RWPE2 (cell line): ENCODE measurements at regions not wholly inside any gene's neighbourhood (a gene's known extent, or its start where the extent isn't known, plus 50 kb on each side); places are given as distances from the start of the nearest gene placed in this dataset.

ENCODE experiments used
- ATAC-seq: fragments of 200-7000 bp; cut with Tn5 transposase; 3 replicates; pipeline ENCODE4 v1.9.1; 2021; ENCODE audit warnings: low read depth
- DNase-seq: peaks from one replicate; pipeline ENCODE4 v3.0.0-alpha.2; 2020; ENCODE audit warnings: low spot score
- H3K27ac ChIP-seq: fragments of 450-650 bp; 2 replicates; pipeline ENCODE4 v1.5.1; 2017; ENCODE audit warnings: mild to moderate bottlenecking; ENCODE audit not compliant: poor library complexity, severe bottlenecking
- H3K27me3 ChIP-seq: fragments of 250-450 bp; sonication (Bioruptor Pico); 2 replicates; pipeline ENCODE4 v1.5.1; 2021; ENCODE audit warnings: mild to moderate bottlenecking, moderate library complexity; ENCODE audit not compliant: insufficient read depth, poor library complexity, severe bottlenecking
- H3K36me3 ChIP-seq: fragments of 250-450 bp; sonication (Bioruptor Pico); 2 replicates; pipeline ENCODE4 v1.5.1; 2020; ENCODE audit warnings: low read depth, mild to moderate bottlenecking, moderate library complexity
- H3K4me1 ChIP-seq: fragments of 250-450 bp; sonication (Bioruptor Pico); 2 replicates; pipeline ENCODE4 v1.5.1; 2021; ENCODE audit warnings: mild to moderate bottlenecking, moderate library complexity; ENCODE audit not compliant: insufficient read depth, poor library complexity, severe bottlenecking
- H3K4me3 ChIP-seq: fragments of 250-450 bp; sonication (Bioruptor Pico); 2 replicates; pipeline ENCODE4 v1.5.1; 2021; ENCODE audit warnings: mild to moderate bottlenecking, moderate library complexity; ENCODE audit not compliant: severe bottlenecking
- H3K9me3 ChIP-seq: fragments of 250-450 bp; sonication (Bioruptor Pico); 2 replicates; pipeline ENCODE4 v1.5.1; 2021; ENCODE audit warnings: mild to moderate bottlenecking, moderate library complexity; ENCODE audit not compliant: severe bottlenecking
- TF ChIP-seq, protein P1 (sequence below): fragments of 450-650 bp; IDR thresholded peaks from one replicate; pipeline ENCODE4 v1.5.1; 2017; ENCODE audit warnings: mild to moderate bottlenecking, moderate library complexity; ENCODE audit not compliant: poor library complexity, severe bottlenecking

DNA sequence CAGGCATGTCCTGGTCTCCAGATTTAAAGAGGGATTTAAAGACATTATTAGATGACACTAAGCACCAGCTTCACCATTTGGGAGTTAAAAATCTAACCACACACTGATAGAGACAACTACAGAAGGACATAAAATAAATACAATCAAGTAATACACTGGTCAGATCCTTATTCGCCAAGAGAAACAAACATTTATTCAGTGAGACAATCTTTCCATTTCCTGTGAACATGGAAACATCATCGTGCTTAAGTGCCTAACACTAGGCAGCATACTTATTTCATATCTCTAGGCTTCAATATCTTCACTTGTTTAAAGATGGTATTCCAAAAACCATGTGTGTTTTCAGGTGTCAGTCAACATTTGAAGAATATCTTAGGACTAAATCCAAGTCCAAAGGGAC is 103.6 kb downstream of the AREG start:
- Histone ChIP-seq H3K27me3 (no peaks in the 10 kb centered on the region), H3K9me3 (no peaks in the 10 kb centered on the region), H3K4me3 (no peak overlapping the region), H3K4me1 (peaks cover 36% of the 10 kb centered on the region), H3K36me3 (no peaks in the 10 kb centered on the region), H3K27ac (no peak overlapping the region)
- no peak for DNase-seq
- no peak for ATAC-seq
- TF ChIP-seq, protein P1, sequence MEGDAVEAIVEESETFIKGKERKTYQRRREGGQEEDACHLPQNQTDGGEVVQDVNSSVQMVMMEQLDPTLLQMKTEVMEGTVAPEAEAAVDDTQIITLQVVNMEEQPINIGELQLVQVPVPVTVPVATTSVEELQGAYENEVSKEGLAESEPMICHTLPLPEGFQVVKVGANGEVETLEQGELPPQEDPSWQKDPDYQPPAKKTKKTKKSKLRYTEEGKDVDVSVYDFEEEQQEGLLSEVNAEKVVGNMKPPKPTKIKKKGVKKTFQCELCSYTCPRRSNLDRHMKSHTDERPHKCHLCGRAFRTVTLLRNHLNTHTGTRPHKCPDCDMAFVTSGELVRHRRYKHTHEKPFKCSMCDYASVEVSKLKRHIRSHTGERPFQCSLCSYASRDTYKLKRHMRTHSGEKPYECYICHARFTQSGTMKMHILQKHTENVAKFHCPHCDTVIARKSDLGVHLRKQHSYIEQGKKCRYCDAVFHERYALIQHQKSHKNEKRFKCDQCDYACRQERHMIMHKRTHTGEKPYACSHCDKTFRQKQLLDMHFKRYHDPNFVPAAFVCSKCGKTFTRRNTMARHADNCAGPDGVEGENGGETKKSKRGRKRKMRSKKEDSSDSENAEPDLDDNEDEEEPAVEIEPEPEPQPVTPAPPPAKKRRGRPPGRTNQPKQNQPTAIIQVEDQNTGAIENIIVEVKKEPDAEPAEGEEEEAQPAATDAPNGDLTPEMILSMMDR = no peak

DNA sequence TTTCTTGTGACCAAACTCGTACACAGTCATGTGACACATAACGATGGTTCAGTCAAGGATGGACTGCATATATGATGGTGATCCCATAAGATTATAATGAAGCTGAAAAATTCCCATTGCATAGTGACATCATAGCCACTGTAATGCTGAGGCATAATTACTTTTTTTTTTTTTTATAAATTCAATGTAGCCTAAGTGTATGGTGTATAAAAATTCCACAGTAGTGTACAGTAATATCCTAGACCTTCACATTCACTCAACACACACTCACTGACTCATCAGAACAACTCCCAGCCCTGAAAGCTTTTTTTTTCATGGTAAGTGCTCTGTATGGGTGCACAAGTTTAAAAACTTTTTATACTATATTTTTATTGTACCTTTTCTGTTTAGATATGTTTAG is 105.0 kb downstream of the AREG start:
- 0 out of 3 replicates have a peak, but pooled peaks have one; percentile 13 for ATAC-seq
- Histone ChIP-seq H3K27ac (no peak overlapping the region), H3K4me3 (no peak overlapping the region), H3K4me1 (peaks cover 23% of the 10 kb centered on the region), H3K36me3 (no peaks in the 10 kb centered on the region), H3K27me3 (no peaks in the 10 kb centered on the region), H3K9me3 (no peaks in the 10 kb centered on the region)
- TF ChIP-seq, protein P1 = no peak
- DNase-seq = no peak

DNA sequence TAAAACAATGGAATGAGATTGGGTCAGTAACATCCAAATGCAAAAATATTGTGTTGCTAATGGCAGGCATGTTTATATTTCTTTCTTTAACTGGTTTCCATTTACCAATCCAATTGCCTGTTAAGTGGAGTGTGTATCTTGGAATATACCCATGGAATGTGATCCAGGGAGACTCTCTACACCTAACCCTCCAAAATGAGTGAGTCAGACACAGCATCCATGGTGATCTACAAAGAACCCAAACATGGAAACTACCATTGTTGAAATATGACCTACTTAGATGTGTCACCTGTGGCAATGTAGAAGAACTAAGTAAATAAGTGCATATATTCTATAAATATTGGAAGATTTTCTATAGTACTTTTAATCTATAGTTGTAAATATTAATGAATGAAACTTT is 110.3 kb downstream of the AREG start:
- H3K9me3 ChIP-seq = no peaks in the 10 kb centered on the region
- no peak for DNase-seq
- peak; percentile 85 for ATAC-seq
- no peak overlapping the region for H3K4me3 ChIP-seq
- TF ChIP-seq, protein P1 = no peak
- peaks cover 6% of the 10 kb centered on the region for H3K4me1 ChIP-seq
- no peaks in the 10 kb centered on the region for H3K36me3 ChIP-seq
- no peak overlapping the region for H3K27ac ChIP-seq
- no peaks in the 10 kb centered on the region for H3K27me3 ChIP-seq

DNA sequence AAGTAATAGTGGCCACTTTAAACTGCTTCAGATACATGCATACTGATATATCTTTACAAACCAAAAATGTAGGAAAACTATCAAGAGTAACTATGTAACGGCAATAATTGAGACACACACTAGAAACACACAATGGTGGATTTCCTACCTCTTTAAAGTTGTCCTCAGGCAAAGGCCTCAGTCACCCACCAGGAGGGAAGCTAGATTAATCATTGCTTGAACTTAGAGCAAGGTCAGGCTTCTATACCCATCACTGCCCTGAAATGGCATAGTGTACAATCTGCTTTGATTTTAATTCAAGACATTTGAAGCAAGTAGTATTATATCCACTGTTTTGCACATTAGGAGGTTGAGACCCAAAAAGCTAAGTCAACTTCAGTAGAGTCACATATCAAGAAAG is 110.9 kb downstream of the AREG start:
- ATAC-seq (no peak), DNase-seq (no peak)
- H3K4me1 ChIP-seq = peaks cover 6% of the 10 kb centered on the region
- TF ChIP-seq, protein P1 = no peak
- no peaks in the 10 kb centered on the region for H3K27me3 ChIP-seq
- no peaks in the 10 kb centered on the region for H3K36me3 ChIP-seq
- no peaks in the 10 kb centered on the region for H3K9me3 ChIP-seq
- no peak overlapping the region for H3K27ac ChIP-seq
- H3K4me3 ChIP-seq = no peak overlapping the region

DNA sequence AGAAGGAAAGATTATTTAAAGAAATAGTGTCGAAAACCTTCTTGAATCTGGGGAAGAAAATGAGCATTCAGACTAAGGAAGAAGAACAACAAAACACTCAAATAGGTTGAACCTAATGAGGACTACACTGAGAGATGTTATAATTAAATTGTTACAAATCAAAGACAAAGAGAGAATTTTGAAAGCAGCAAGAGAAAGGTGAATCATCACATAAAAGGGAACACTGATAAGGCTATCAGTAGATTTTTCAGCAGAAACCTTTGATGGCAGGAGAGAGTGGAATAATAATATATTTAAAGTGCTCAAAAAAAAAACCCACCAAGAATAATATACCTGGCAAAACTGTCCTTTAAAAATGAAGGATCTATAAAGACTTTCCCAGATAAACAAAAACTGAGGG is 114.9 kb downstream of the AREG start:
- Histone ChIP-seq H3K27me3 (no peaks in the 10 kb centered on the region), H3K4me1 (peaks cover 6% of the 10 kb centered on the region), H3K4me3 (no peak overlapping the region), H3K27ac (no peak overlapping the region), H3K9me3 (peaks cover 2% of the 10 kb centered on the region), H3K36me3 (no peaks in the 10 kb centered on the region)
- DNase-seq (no peak), ATAC-seq (no peak)
- TF ChIP-seq, protein P1 = no peak
